ENCODE measurements at regions not wholly inside any gene's neighbourhood (a gene's known extent, or its start where the extent isn't known, plus 50 kb on each side); places are given as distances from the start of the nearest gene placed in this dataset.
"Not testable (repeated sequence)": the region's sequence is repeated elsewhere in the genome, so short reads cannot be mapped to it uniquely, and the experiment has no call there.

- no peak for DNase-seq (ENCODE audit: low spot score)
These were observed 425.9 kb downstream of the ETS1 start for GRCh38 chr11:128161436-128161835.

GRCh38 chr11:128158860-128159259 is 428.5 kb downstream of the ETS1 start:
- no peak for DNase-seq (ENCODE audit: low spot score)

GRCh38 chr11:128157423-128158298 is 429.7 kb downstream of the ETS1 start:
- DNase-seq (ENCODE audit: low spot score): peak; percentile 68

- DNase-seq (ENCODE audit: low spot score): no peak
These were observed 430.9 kb downstream of the ETS1 start for GRCh38 chr11:128156486-128156885.

- no peak for DNase-seq (ENCODE audit: low spot score)
These were observed 431.8 kb downstream of the ETS1 start for GRCh38 chr11:128155590-128155989.

- no peak for DNase-seq (ENCODE audit: low spot score)
These were observed 433.7 kb downstream of the ETS1 start for GRCh38 chr11:128153697-128154048.

GRCh38 chr11:128152796-128153696 is 434.3 kb downstream of the ETS1 start:
- no peak for DNase-seq (ENCODE audit: low spot score)

- DNase-seq (ENCODE audit: low spot score): no peak
These were observed 435.6 kb downstream of the ETS1 start for GRCh38 chr11:128151780-128152179.

- no peak for DNase-seq (ENCODE audit: low spot score)
These were observed 436.0 kb downstream of the ETS1 start for GRCh38 chr11:128151338-128151737.

- DNase-seq (ENCODE audit: low spot score): no peak
These were observed 439.1 kb downstream of the ETS1 start for GRCh38 chr11:128148208-128148607.

GRCh38 chr11:128146926-128147605 is 440.3 kb downstream of the ETS1 start:
- DNase-seq (ENCODE audit: low spot score): no peak

GRCh38 chr11:128140293-128140692 is 447.1 kb downstream of the ETS1 start:
- not testable (repeated sequence) for DNase-seq (ENCODE audit: low spot score)

- DNase-seq (ENCODE audit: low spot score): no peak
These were observed 451.9 kb downstream of the ETS1 start for GRCh38 chr11:128135451-128135850.

GRCh38 chr11:128133501-128133900 is 453.9 kb downstream of the ETS1 start:
- DNase-seq (ENCODE audit: low spot score): no peak

GRCh38 chr11:128130052-128130451 is 457.3 kb downstream of the ETS1 start:
- DNase-seq (ENCODE audit: low spot score): no peak

- DNase-seq (ENCODE audit: low spot score): no peak
These were observed 461.6 kb downstream of the ETS1 start for GRCh38 chr11:128125723-128126122.

GRCh38 chr11:128116885-128117284 is 470.5 kb downstream of the ETS1 start:
- DNase-seq (ENCODE audit: low spot score): no peak

- no peak for DNase-seq (ENCODE audit: low spot score)
These were observed 470.9 kb downstream of the ETS1 start for GRCh38 chr11:128116447-128116846.

GRCh38 chr11:128105950-128106349 is 481.4 kb downstream of the ETS1 start:
- DNase-seq (ENCODE audit: low spot score): no peak

- DNase-seq (ENCODE audit: low spot score): no peak
These were observed 481.8 kb downstream of the ETS1 start for GRCh38 chr11:128105511-128105910.

GRCh38 chr11:128103278-128103873 is 484.0 kb downstream of the ETS1 start:
- DNase-seq (ENCODE audit: low spot score): no peak

GRCh38 chr11:128098781-128099180 is 488.6 kb downstream of the ETS1 start:
- DNase-seq (ENCODE audit: low spot score): no peak
